BLaER1 treated with 17β-estradiol and CSF1 and Interleukin-3, amounts not matched to agents 10 nM and 100 nM (cell line): ENCODE measurements at regions not wholly inside any gene's neighbourhood (a gene's known extent, or its start where the extent isn't known, plus 50 kb on each side); places are given as distances from the start of the nearest gene placed in this dataset.

Experiments used
- H3K27ac ChIP-seq, 11 experiments: shearing (Covaris generic); formaldehyde crosslinking; 2 replicates each; pipeline ENCODE4 v1.8.1; 2022
- H3K27me3 ChIP-seq, 11 experiments: shearing (Covaris generic); formaldehyde crosslinking; 2 replicates each; pipeline ENCODE4 v1.8.1; 2022
- H3K36me3 ChIP-seq, 11 experiments: shearing (Covaris generic); formaldehyde crosslinking; 2 replicates each; pipeline ENCODE4 v1.8.1; 2022
- H3K4me1 ChIP-seq, 10 experiments: shearing (Covaris generic); formaldehyde crosslinking; 2 replicates each; pipeline ENCODE4 v1.8.1; 2022
- H3K4me2 ChIP-seq, 11 experiments: shearing (Covaris generic); formaldehyde crosslinking; 2 replicates each; pipeline ENCODE4 v1.8.1; 2022
- H3K4me3 ChIP-seq, 10 experiments: shearing (Covaris generic); formaldehyde crosslinking; 2 replicates each; pipeline ENCODE4 v1.8.1; 2022
- H3K9ac ChIP-seq, 11 experiments: shearing (Covaris generic); formaldehyde crosslinking; 2 replicates each; pipeline ENCODE4 v1.8.1; 2022
- H3K9me3 ChIP-seq, 11 experiments: shearing (Covaris generic); formaldehyde crosslinking; replicated peaks in 1 of 11; 2 replicates each; pipeline ENCODE4 v1.8.1; 2022
- H4K20me1 ChIP-seq, 11 experiments: shearing (Covaris generic); formaldehyde crosslinking; 2 replicates each; pipeline ENCODE4 v1.8.1; 2022
- Cebpa-rat ChIP-seq, 11 experiments: shearing (Covaris generic); IDR thresholded peaks; 2 replicates each; pipeline ENCODE4 v1.8.1; 2022

GRCh38 chr6:118387921-118388701, 160.0 kb upstream of the PLN start:
- no peak for TF ChIP-seq Cebpa-rat (IDR thresholded peaks at IDR 0.05)
- no peaks in the 10 kb centered on the region for H4K20me1 ChIP-seq

GRCh38 chr6:118391086-118391485, 157.0 kb upstream of the PLN start:
- Histone ChIP-seq H3K27me3 (no peaks in the 10 kb centered on the region), H3K9me3 (no peaks in the 10 kb centered on the region), H3K27ac (no peak overlapping the region), H3K4me2 (no peak overlapping the region), H3K4me3 (no peak overlapping the region), H3K9ac (no peak overlapping the region), H3K4me1 (peaks cover 0 to 9% (median 2%) of the 10 kb centered on the region in 10 experiments; a peak in 8 of 20 replicates), H3K36me3 (no peaks in the 10 kb centered on the region), H4K20me1 (no peaks in the 10 kb centered on the region)
- no peak for TF ChIP-seq Cebpa-rat (IDR thresholded peaks at IDR 0.05)

More at GRCh38 chr6:118387921-118388701, 160.0 kb upstream of the PLN start:
- no peaks in the 10 kb centered on the region for H3K36me3 ChIP-seq
- H3K4me1 ChIP-seq: peaks cover 0 to 9% (median 2%) of the 10 kb centered on the region in 10 experiments; a peak in 8 of 20 replicates
- H3K27ac ChIP-seq: no peak overlapping the region
- H3K4me2 ChIP-seq: peak overlapping the region in 5 of 11 experiments; percentile 8 to 31 (median 25); a peak in 5 of 22 replicates
- H3K27me3 ChIP-seq: no peaks in the 10 kb centered on the region
- H3K4me3 ChIP-seq: no peak overlapping the region
- no peak overlapping the region for H3K9ac ChIP-seq
- H3K9me3 ChIP-seq: no peaks in the 10 kb centered on the region

- H3K27me3 ChIP-seq: no peaks in the 10 kb centered on the region
- no peaks in the 10 kb centered on the region for H4K20me1 ChIP-seq
- no peaks in the 10 kb centered on the region for H3K4me1 ChIP-seq
- H3K36me3 ChIP-seq: no peaks in the 10 kb centered on the region
- no peak overlapping the region for H3K9ac ChIP-seq
- TF ChIP-seq Cebpa-rat (IDR thresholded peaks at IDR 0.05): no peak
- H3K27ac ChIP-seq: no peak overlapping the region
- no peak overlapping the region for H3K4me3 ChIP-seq
- H3K9me3 ChIP-seq: no peaks in the 10 kb centered on the region
- no peak overlapping the region for H3K4me2 ChIP-seq
Observed at GRCh38 chr6:118394106-118394505, 154.0 kb upstream of the PLN start.

- Histone ChIP-seq H3K4me2 (no peak overlapping the region), H3K4me1 (no peaks in the 10 kb centered on the region), H4K20me1 (no peaks in the 10 kb centered on the region), H3K9ac (no peak overlapping the region), H3K27me3 (no peaks in the 10 kb centered on the region), H3K36me3 (no peaks in the 10 kb centered on the region; a peak in 1 of 22 replicates), H3K4me3 (no peak overlapping the region), H3K9me3 (no peaks in the 10 kb centered on the region), H3K27ac (no peak overlapping the region)
- TF ChIP-seq Cebpa-rat (IDR thresholded peaks at IDR 0.05): no peak
Observed at GRCh38 chr6:118396969-118397368, 151.1 kb upstream of the PLN start.

GRCh38 chr6:118397671-118398465, 150.2 kb upstream of the PLN start:
- no peak overlapping the region for H3K9ac ChIP-seq

GRCh38 chr6:118400098-118400497, 148.0 kb upstream of the PLN start:
- Histone ChIP-seq H3K9ac (no peak overlapping the region), H3K4me3 (no peak overlapping the region), H3K27ac (no peak overlapping the region), H4K20me1 (no peaks in the 10 kb centered on the region), H3K36me3 (no peaks in the 10 kb centered on the region; a peak in 1 of 22 replicates), H3K4me2 (no peak overlapping the region), H3K9me3 (no peaks in the 10 kb centered on the region), H3K4me1 (no peaks in the 10 kb centered on the region), H3K27me3 (no peaks in the 10 kb centered on the region)
- TF ChIP-seq Cebpa-rat (IDR thresholded peaks at IDR 0.05): no peak

More at GRCh38 chr6:118397671-118398465, 150.2 kb upstream of the PLN start:
- Histone ChIP-seq H3K27ac (no peak overlapping the region), H3K4me2 (no peak overlapping the region), H3K4me3 (no peak overlapping the region), H3K9me3 (no peaks in the 10 kb centered on the region), H4K20me1 (no peaks in the 10 kb centered on the region), H3K4me1 (no peaks in the 10 kb centered on the region), H3K27me3 (no peaks in the 10 kb centered on the region), H3K36me3 (no peaks in the 10 kb centered on the region; a peak in 1 of 22 replicates)
- TF ChIP-seq Cebpa-rat (IDR thresholded peaks at IDR 0.05): no peak

- Histone ChIP-seq H3K4me1 (no peaks in the 10 kb centered on the region), H3K27ac (no peak overlapping the region), H3K36me3 (no peaks in the 10 kb centered on the region; a peak in 1 of 22 replicates), H3K4me2 (no peak overlapping the region), H3K27me3 (no peaks in the 10 kb centered on the region), H3K9me3 (no peaks in the 10 kb centered on the region), H3K4me3 (no peak overlapping the region), H4K20me1 (no peaks in the 10 kb centered on the region), H3K9ac (no peak overlapping the region)
- no peak for TF ChIP-seq Cebpa-rat (IDR thresholded peaks at IDR 0.05)
Observed at GRCh38 chr6:118400582-118400981, 147.5 kb upstream of the PLN start.

- H3K27me3 ChIP-seq: no peaks in the 10 kb centered on the region
- no peak for TF ChIP-seq Cebpa-rat (IDR thresholded peaks at IDR 0.05)
- H3K4me2 ChIP-seq: no peak overlapping the region
- H3K9me3 ChIP-seq: no peaks in the 10 kb centered on the region
- H3K9ac ChIP-seq: no peak overlapping the region
- no peaks in the 10 kb centered on the region; a peak in 1 of 22 replicates for H3K36me3 ChIP-seq
- no peaks in the 10 kb centered on the region for H3K4me1 ChIP-seq
- H3K4me3 ChIP-seq: no peak overlapping the region
- H4K20me1 ChIP-seq: no peaks in the 10 kb centered on the region
- no peak overlapping the region for H3K27ac ChIP-seq
Observed at GRCh38 chr6:118401325-118401975, 146.6 kb upstream of the PLN start.

- Histone ChIP-seq H3K36me3 (no peaks in the 10 kb centered on the region; a peak in 1 of 22 replicates), H3K4me2 (no peak overlapping the region), H4K20me1 (no peaks in the 10 kb centered on the region), H3K9me3 (peaks cover 0 to 2% (median 0%) of the 10 kb centered on the region in 11 experiments; a peak in 2 of 22 replicates), H3K4me3 (no peak overlapping the region), H3K27me3 (no peaks in the 10 kb centered on the region), H3K4me1 (no peaks in the 10 kb centered on the region), H3K9ac (no peak overlapping the region), H3K27ac (no peak overlapping the region)
- TF ChIP-seq Cebpa-rat (IDR thresholded peaks at IDR 0.05): no peak
Observed at GRCh38 chr6:118403036-118403435, 145.1 kb upstream of the PLN start.
